IMR-90 (cell line): ENCODE measurements at regions not wholly inside any gene's neighbourhood (a gene's known extent, or its start where the extent isn't known, plus 50 kb on each side); places are given as distances from the start of the nearest gene placed in this dataset.

Experiments used
- ATAC-seq: fragments of 200-7000 bp; cut with Tn5 transposase; 2 replicates; pipeline ENCODE4 v1.9.1; 2020; ENCODE audit warnings: low read depth, mild to moderate bottlenecking, moderate library complexity
- BruUV-seq: library from RNA; stranded (reverse); fragments of 400-500 nt; replicated peaks from 2 replicates; lab custom pipeline; 2021; lab: Mats Ljungman, UMichigan
- CTCF ChIA-PET: fragments of 300-600 bp; formaldehyde crosslinking; extraction: SDS; loops from one replicate; lab custom pipeline; 2021; ENCODE audit warnings: antibody characterized with exemption; lab: Yijun Ruan, JAX
- POLR2A ChIA-PET: fragments of 300-600 bp; sonication (Branson Sonifier 250); formaldehyde crosslinking; loops from one replicate; lab custom pipeline; 2022; ENCODE audit warnings: antibody characterized with exemption; ENCODE audit not compliant: unreplicated experiment; lab: Charles Lee
- DNase-seq: peaks from one replicate; pipeline ENCODE4 v3.0.0; 2013
- H2AFZ ChIP-seq: replicated peaks from 2 replicates; pipeline ENCODE3; 2013; ENCODE audit warnings: low read length, mild to moderate bottlenecking; ENCODE audit not compliant: poor library complexity
- H2AK5ac ChIP-seq: 2 replicates; pipeline ENCODE4 v1.6.1; 2013; ENCODE audit warnings: low read depth, low read length, inconsistent platforms
- H2AK9ac ChIP-seq: replicated peaks from 2 replicates; pipeline ENCODE3; 2013; ENCODE audit warnings: mild to moderate bottlenecking, low read depth, low read length, moderate library complexity; ENCODE audit not compliant: poor library complexity
- H2BK120ac ChIP-seq: 2 replicates; pipeline ENCODE4 v1.6.1; 2013; ENCODE audit warnings: low read depth, low read length, inconsistent platforms
- H2BK15ac ChIP-seq: 3 replicates; pipeline ENCODE4 v1.6.1; 2013; ENCODE audit warnings: low read depth, low read length, inconsistent platforms
- H2BK20ac ChIP-seq: 2 replicates; pipeline ENCODE4 v1.6.1; 2013; ENCODE audit warnings: low read depth, mild to moderate bottlenecking, inconsistent platforms, low read length, moderate library complexity
- H2BK5ac ChIP-seq: 2 replicates; pipeline ENCODE4 v1.6.1; 2013; ENCODE audit warnings: mild to moderate bottlenecking, low read depth, low read length, inconsistent platforms; ENCODE audit not compliant: poor library complexity, severe bottlenecking
- H3K14ac ChIP-seq: replicated peaks from 2 replicates; pipeline ENCODE4 v1.6.1; 2013; ENCODE audit warnings: low read depth, low read length, inconsistent platforms
- H3K18ac ChIP-seq: 2 replicates; pipeline ENCODE4 v1.6.1; 2013; ENCODE audit warnings: low read depth, low read length, control low read depth
- H3K23ac ChIP-seq: 2 replicates; pipeline ENCODE4 v1.6.1; 2013; ENCODE audit warnings: low read depth, low read length, inconsistent platforms
- H3K27ac ChIP-seq: 2 replicates; pipeline ENCODE4 v1.5.1; 2013; ENCODE audit warnings: mild to moderate bottlenecking, control low read depth, low read length; ENCODE audit not compliant: insufficient read depth
- H3K27me3 ChIP-seq: 2 replicates; pipeline ENCODE4 v1.6.1; 2013; ENCODE audit warnings: low read length; ENCODE audit not compliant: control insufficient read depth, insufficient read depth
- H3K36me3 ChIP-seq: 2 replicates; pipeline ENCODE4 v1.6.1; 2013; ENCODE audit warnings: low read length, mixed read lengths; ENCODE audit not compliant: control insufficient read depth, insufficient read depth
- H3K4ac ChIP-seq: 2 replicates; pipeline ENCODE4 v1.6.1; 2013; ENCODE audit warnings: low read depth, low read length, inconsistent platforms
- H3K4me1 ChIP-seq: 2 replicates; pipeline ENCODE4 v1.6.1; 2013; ENCODE audit warnings: low read length, mixed read lengths; ENCODE audit not compliant: control insufficient read depth, insufficient read depth
- H3K4me2 ChIP-seq: 2 replicates; pipeline ENCODE4 v1.6.1; 2013; ENCODE audit warnings: low read depth, mild to moderate bottlenecking, control low read depth, low read length, moderate library complexity
- H3K4me3 ChIP-seq: 2 replicates; pipeline ENCODE4 v1.5.1; 2013; ENCODE audit warnings: low read depth, mild to moderate bottlenecking, control low read depth, low read length, moderate library complexity; ENCODE audit not compliant: insufficient read depth
- H3K56ac ChIP-seq: 2 replicates; pipeline ENCODE4 v1.6.1; 2013; ENCODE audit warnings: low read length, inconsistent platforms; ENCODE audit not compliant: insufficient read depth; ENCODE audit errors: extremely low read depth
- H3K79me1 ChIP-seq, 2 experiments: 2 replicates each; pipeline ENCODE4 v1.6.1; 2013; ENCODE audit warnings: low read length in 2 of 2, inconsistent platforms in 1 of 2, low read depth in 1 of 2
- H3K9ac ChIP-seq: 2 replicates; pipeline ENCODE4 v1.6.1; 2013; ENCODE audit warnings: low read depth, low read length, control low read depth
- H3K9me1 ChIP-seq: 2 replicates; pipeline ENCODE4 v1.6.1; 2013; ENCODE audit warnings: low read length, inconsistent platforms; ENCODE audit not compliant: insufficient read depth
- H3K9me3 ChIP-seq: 2 replicates; pipeline ENCODE4 v1.6.1; 2013; ENCODE audit warnings: low read length; ENCODE audit not compliant: control insufficient read depth, insufficient read depth
- H4K20me1 ChIP-seq: 2 replicates; pipeline ENCODE4 v1.6.1; 2013; ENCODE audit warnings: low read length, inconsistent platforms; ENCODE audit not compliant: insufficient read depth
- H4K5ac ChIP-seq: 2 replicates; pipeline ENCODE4 v1.6.1; 2013; ENCODE audit warnings: mild to moderate bottlenecking, low read depth, low read length, control low read depth
- H4K8ac ChIP-seq, 2 experiments: 2 replicates each; pipeline ENCODE4 v1.6.1; 2013; ENCODE audit warnings: low read depth in 2 of 2, low read length in 2 of 2, control low read depth in 1 of 2, inconsistent platforms in 1 of 2
- H4K91ac ChIP-seq: 2 replicates; pipeline ENCODE4 v1.6.1; 2013; ENCODE audit warnings: low read depth, low read length, inconsistent platforms; ENCODE audit not compliant: insufficient read depth
- CTCF ChIP-seq: conservative IDR thresholded peaks from 2 replicates; pipeline ENCODE4 v1.5.1; 2012; ENCODE audit warnings: mild to moderate bottlenecking, low read depth, low read length, improper control_type of control experiment
- MAFK ChIP-seq: IDR thresholded peaks from 2 replicates; pipeline ENCODE4 v1.6.1; 2012; ENCODE audit warnings: low read depth, low read length, improper control_type of control experiment
- MAZ ChIP-seq: IDR thresholded peaks from 2 replicates; pipeline ENCODE4 v1.6.1; 2012; ENCODE audit warnings: low read depth, mild to moderate bottlenecking, low read length, improper control_type of control experiment, moderate library complexity, borderline replicate concordance
- SMC3 ChIP-seq: fragments of 150-350 bp; IDR thresholded peaks from 2 replicates; pipeline ENCODE4 v1.6.1; 2016; ENCODE audit warnings: low read depth, mild to moderate bottlenecking, antibody characterized with exemption, low read length, moderate library complexity
- WGBS, 2 experiments: methylation state at CpG; one replicate each; pipeline versions ENCODE4 v1.1.5 to v1.1.7; 2013; ENCODE audit warnings: missing lambda C conversion rate in 2 of 2; ENCODE audit not compliant: insufficient read length in 1 of 2; ENCODE audit errors: extremely low coverage in 2 of 2; 5-methylcytosine and 5-hydroxymethylcytosine counted together
- dilution Hi-C: fragments of 300-500 bp; cut with HindIII; formaldehyde crosslinking; loops from one replicate; pipeline ENCODE4 v1.14.3; 2018; ENCODE audit warnings: low sequenced_read_pairs; ENCODE audit not compliant: unreplicated experiment
- in situ Hi-C: fragments of 300-500 bp; cut with MboI; formaldehyde crosslinking; loops from 3 replicates; pipeline ENCODE4 v1.14.3; 2019; ENCODE audit warnings: low sequenced_read_pairs, inconsistent platforms, mixed read lengths
- intact Hi-C: fragments of 100-400 bp; cut with micrococcal nuclease; formaldehyde crosslinking; loops from 2 replicates; pipeline ENCODE4 v1.10.0; 2022

DNA sequence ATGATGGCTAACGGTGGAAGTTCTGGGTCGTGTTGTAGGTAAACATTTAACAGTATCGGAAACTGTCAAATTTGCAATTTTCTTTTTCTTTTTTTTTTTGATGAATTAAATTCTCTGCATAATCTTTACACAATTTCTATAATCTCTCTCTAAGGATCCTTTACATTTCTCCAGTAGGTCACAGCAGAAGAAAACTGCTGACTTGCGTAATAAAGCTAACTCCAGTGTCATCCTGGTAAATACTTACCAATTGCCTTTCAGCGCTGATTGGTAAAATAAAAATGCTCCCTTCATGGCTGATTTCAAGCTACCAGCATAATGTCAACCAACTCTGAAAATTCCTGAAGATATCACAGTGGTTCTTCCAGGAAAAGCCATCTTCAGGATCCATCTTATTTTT, 510.5 kb upstream of the ATXN8OS start:
- Histone ChIP-seq H3K56ac (no peak overlapping the region), H3K4ac (no peak overlapping the region), H2AK9ac (no peak overlapping the region), H3K79me1 (no peaks in the 10 kb centered on the region), H3K36me3 (no peaks in the 10 kb centered on the region), H3K4me2 (no peak overlapping the region), H2AK5ac (no peak overlapping the region), H4K91ac (no peak overlapping the region), H3K14ac (no peak overlapping the region), H2BK120ac (no peak overlapping the region), H3K9ac (no peak overlapping the region), H3K27me3 (no peaks in the 10 kb centered on the region), H3K4me1 (no peaks in the 10 kb centered on the region), H3K9me3 (no peaks in the 10 kb centered on the region; the same call in 1 of the 2 replicates), H4K5ac (no peak overlapping the region), H4K20me1 (no peaks in the 10 kb centered on the region), H3K4me3 (no peak overlapping the region), H2BK20ac (no peak overlapping the region), H2BK15ac (no peak overlapping the region), H3K23ac (no peak overlapping the region), H4K8ac (no peak overlapping the region), H3K9me1 (no peaks in the 10 kb centered on the region), H2BK5ac (no peak overlapping the region), H3K18ac (no peak overlapping the region), H3K27ac (no peak overlapping the region), H2AFZ (no peak overlapping the region)
- in situ Hi-C loops (no loop called here), intact Hi-C loops (no loop called here), dilution Hi-C loops (no loop called here)
- DNase-seq (no peak), ATAC-seq (no peak)
- ChIA-PET CTCF (no interaction called here), POLR2A (no interaction called here)
- TF ChIP-seq SMC3: no peak
- peak; percentile 80 for TF ChIP-seq MAFK
- no peak for TF ChIP-seq MAZ
- TF ChIP-seq CTCF: no peak
- WGBS, 2 experiments: no CpG with 5 or more reads among the region's 5 CpGs
- BruUV-seq: no TSS peak
